OCI-M2 (cell line): ENCODE measurements at regions not wholly inside any gene's neighbourhood (a gene's known extent, or its start where the extent isn't known, plus 50 kb on each side); places are given as distances from the start of the nearest gene placed in this dataset.

Source experiments
- DNase-seq: peaks from one replicate; lab custom pipeline; 2025; ENCODE audit not compliant: unreplicated experiment; lab: John Stamatoyannopoulos, UW

DNA sequence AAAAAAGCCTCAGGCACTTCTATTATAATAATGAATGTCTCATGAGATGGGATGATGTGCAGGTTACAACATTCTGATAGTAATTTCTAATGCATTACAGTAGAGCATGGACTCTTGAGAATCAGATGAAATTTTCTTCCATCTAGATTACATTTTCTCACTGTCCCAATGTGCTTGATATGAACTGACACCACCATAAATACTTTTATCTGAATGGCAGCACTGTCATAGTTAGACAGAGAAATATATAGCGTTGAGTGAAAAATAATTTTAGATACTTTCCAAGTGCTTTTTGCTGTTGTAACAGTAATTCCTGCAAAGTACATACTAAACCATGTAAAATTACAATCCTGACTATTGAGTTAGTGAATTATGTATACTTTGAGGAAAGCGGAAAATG, 630.1 kb downstream of the BRINP3 start:
- no peak for DNase-seq

DNA sequence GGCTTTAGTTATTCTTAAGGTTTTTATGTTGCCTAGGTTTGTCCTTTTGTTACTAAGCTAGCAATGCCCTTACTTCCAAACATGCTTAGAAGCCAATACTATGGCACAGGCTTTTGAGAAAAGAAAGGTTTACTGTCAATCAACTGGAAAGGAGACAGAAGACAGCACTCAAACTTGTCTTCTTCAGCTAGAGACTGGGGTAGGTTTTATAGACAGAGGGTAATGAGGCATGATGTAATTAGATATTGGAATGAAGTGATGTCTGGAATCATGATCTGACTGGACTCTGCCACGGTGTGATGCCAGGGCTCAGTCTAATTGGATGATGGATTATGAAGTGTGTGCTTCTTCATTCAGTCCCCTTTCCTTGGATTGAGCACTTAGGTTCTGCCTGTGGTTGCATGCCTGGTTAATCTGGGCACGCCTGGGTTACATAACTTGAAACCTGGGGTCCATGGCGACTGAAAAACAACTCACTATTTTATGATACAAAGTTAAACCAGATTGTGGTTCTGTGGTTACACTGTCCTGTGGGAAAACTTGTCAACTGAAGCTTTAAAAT, 625.8 kb downstream of the BRINP3 start:
- DNase-seq: no peak

DNA sequence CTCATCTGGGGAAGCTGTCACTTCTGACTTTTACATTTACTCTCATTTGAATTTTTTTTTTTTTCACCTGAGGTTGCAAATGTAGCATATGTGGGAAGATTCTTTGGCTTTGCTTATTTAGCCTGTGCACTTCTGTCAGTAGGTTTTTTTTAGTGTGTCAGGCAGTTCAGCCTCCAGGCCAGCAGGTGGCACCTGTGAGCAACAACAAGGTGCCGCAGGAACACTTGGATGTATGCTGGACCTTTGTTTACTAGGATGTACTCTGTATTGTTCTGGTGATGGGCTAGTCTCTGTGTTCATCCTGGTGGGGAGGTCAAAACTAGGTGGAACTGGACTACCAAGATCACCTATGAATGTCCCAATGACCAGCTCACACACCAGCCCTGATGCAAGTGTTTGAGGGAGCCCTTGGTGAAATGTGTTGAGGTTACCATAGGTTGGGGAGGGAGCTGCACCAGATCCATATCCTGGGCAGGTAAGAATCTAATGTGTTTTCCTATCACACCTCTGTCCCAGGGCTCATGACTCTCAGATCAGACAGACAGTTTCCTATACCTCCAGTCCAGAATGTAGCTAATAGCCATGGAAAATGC, 618.2 kb downstream of the BRINP3 start:
- no peak for DNase-seq

DNA sequence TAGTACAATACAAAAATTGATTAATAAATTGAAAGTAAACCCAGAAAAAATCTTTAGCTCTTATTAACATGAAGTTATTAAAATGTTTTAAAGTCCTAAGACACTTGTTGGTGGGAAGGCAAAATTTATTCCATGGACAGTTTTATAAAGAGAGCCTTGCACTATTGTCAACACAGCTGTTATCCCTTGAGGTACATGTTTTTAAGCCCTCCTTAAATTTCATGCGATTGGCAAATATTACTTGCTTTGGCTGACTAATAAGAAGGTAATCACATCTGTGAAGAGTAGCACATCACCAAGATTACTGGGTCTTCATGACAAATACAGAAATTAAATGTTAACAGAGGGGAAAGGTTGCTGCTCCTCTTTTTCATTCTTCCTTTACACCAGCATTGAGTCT, 611.1 kb downstream of the BRINP3 start:
- no peak for DNase-seq

DNA sequence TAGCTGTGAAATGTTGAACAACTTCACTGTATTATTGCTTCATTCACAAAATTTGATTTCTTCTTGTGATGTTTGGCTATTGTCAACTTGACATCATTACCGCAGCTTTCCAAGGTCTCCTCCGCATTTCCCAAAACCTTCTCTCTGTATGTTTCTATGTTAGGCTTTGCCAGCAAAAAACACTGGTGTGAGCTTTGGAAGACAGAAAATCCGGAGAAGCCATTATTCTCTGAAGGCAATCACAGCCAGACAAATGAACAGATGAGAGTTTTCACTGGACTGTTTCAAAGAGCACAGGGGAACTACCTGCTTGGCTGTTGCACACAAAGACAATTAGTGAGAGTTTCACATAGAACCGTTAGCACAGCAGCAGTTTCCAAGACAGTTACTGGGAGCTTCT, 609.6 kb downstream of the BRINP3 start:
- no peak for DNase-seq

DNA sequence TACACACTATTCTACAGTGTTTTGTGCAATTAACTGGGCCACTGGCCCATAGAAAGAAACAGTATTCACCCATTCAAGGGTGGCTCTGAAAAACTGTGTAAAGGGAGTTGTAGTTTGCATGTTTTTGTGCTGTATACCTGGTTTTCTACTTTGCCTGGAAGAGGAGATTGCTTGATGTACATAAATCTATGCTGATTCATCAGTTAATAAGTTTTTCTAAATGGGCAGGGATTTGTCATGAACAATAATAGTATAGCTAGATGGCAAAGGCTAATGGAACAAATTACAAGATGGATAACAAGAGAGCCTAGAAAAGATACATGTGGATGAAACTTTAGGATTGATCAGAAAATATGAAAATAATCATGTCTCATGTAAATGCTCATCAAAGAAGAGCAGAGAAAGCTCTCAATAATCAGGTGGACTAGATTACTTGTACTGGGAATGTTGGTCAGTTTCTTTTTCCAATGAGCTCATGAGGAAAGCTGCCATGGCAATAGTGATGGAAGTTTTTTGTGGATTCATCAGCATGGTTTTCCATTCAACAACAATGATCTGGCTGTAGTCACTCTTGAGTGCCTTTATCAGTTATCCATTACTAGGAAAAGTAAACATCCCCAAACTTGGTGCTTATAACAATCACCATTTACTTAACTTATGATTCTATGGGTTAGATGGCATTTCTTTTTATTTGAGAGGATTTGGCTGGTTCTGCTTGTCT, 602.8 kb downstream of the BRINP3 start:
- no peak for DNase-seq

DNA sequence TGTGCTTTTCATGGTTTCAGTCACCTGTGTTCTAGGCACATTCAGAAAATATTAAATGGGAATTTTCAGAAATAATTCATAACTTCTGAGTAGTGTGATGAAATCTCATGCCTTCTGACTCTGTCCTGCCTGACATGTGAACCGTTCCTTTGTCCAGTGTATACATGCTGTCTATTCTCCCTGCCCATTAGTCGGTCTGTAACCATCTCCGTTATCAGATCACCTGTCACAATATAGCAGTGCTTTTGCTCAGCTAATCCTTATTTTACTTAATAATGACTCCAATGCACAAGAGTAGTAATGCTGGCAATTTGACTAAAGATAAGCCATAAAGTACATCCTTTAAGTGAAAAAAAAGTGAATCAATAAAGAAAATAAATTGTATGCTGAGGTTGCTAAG, 597.5 kb downstream of the BRINP3 start:
- no peak for DNase-seq

DNA sequence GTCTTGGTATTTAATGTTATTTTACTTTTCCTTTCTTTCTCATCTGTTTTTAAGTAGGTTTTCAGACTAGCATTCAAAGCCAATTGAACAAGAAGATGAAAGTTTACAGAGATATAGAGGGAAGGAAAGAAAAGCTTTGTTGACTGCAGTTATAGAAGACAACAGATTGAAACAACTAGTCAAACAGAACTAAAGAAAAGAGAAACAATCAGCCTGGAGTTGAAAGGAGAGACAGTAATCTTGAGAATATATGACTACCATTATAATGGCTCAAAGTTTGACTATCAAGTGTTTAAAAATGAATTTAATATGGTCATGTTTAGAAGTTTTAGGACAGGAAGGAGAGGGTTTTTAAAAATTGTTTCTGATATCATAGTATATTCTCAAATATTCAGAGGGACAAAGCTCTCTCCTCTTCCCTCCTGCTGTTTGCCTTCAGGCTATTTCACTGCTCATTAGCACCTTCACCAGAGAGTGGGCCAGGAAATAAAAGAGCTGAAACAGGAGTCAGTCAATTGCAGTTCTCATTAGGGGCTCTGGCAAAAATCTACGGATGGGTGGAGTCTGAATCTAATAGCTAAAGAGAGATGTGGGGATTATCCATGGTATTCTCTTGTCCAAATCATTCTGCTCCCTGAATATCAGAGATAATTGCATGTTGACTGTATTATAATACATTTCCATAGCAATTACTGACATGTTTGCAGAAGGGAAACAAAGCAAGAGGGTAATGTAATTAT, 577.8 kb downstream of the BRINP3 start:
- DNase-seq: no peak

DNA sequence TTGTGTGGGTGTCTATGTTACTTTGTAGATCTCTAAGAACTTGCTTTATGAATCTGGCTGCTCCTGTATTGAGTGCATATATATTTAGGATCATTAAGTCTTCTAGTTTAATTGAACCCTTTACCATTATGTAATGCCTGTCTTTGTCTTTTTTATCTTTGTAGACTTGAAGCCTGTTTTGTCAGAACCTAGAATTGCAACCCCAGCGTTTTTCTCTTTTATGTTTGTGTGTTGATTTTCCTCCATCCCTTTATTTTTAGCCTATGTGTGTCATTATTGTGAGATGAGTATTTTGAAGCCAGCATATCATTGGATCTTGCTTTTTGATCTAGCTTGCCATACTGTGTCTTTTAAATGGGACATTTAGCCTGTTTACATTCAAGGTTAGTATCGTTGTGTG, 573.2 kb downstream of the BRINP3 start:
- no peak for DNase-seq

DNA sequence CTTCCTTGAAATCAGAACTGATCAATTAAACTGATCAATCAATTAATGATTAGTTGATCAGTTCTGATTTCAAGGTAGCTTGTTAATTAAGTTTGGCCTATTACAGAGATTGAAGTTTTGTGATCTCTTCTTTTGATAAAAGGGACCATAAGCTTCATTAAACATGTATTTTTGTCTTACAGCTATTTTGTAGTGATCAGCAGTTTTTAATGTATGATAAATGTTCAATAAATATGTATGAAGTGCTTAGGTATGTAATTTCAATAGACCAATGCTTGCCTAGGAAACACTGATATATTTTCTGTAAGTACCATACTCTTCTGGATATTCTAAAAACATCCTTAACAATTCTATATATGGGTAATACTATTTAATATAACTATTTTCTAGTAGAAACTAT, 569.6 kb downstream of the BRINP3 start:
- DNase-seq: no peak

DNA sequence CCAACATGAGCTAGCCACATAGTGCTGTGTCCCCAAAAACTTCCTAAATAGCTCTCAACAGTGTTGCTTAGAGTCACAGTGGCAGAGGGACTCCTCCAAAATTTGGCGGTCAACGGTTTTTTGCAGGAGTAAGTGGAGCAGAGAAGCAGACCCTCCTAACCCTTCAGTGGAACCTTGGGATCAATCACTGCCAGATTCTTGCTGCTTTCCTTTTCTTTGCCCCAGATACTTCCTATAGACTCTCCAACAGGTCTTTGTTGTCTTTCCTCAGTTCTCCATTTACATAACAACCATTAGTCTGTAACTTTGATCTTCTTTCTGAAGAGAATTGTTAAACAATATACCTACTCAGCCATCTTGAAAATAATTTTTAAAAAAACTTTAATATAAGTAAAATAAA, 556.1 kb downstream of the BRINP3 start:
- DNase-seq: no peak

DNA sequence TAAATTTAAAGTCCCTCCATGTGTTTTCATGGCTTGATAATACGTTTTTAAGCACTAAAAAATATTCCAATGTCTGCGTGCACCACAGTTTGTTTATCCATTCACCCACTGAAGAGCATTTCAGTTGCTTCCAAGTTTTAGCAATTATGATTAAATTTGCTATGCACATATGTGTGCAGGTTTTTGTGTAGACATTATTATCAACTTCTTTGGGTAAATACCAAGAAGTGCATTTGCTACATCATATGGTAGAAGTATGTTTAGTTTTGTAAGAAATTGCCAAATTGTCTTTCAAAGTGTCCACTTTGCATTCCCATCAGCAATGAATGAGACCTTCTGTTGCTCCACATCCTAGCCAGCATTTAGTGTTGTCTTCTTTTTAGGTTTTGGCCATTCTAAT, 550.0 kb downstream of the BRINP3 start:
- DNase-seq: no peak

DNA sequence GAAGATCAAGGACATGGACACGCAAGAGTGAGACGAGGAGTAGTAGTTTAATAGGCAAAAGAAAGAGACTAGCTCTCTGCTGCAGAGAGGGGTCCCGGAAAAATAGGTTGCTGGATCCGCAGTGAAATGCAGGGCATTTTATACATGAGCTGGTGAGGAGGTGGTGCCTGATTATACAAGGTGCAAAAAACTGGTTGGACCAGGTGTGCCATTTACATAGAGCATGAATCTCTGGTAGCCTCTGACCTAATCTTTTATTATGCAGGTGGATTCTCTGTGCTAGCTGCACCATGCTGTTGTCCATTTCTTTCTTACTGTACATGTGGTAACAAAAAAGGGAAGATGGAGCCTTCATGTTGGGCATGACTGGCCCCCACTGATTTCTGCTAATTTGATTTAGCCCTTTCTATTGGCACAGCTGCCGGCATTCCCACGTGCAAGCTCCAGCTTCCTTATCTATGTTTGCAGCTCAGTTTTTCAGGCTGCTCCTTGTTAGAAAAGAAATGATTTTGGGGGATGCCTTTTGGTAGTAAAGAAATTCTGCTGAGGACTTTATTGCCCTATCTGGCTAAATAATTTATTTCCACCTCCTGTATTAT, 548.1 kb downstream of the BRINP3 start:
- no peak for DNase-seq

DNA sequence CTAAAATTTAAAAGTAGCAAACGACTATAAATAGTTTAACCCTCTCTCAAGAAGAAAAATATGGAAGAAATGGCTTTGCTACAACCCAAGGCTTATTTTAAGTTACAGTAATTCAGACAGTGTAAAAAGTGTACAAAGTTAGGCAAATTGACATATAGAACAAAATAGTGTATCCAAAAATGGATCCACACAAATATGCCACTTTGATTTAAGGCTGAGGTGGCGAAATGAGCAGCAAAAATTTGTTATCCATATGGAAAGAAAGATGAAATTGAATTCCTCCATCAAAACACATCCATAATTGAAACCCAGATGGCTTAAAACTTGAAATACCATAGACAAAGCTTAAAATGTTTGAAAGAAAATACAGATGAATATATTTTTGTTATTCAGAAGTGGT, 540.8 kb downstream of the BRINP3 start:
- no peak for DNase-seq

DNA sequence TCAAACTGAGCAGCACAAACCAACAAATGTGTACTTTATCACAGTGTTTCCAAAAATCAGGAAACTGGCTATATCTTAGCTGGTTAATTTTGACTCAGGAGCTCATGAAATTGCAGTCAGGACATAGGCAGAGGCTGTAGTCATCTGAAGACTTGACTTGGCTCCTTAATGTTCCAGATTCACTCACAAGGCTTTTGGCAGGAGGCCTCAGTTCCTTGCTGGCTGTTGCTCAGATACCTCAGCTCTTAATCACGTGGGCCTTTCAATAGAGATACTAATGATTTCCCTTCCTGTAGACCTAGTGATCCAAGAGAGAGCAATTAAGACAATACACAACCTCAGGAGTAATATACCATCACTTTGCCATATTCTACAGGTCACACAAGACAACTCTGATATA, 537.7 kb downstream of the BRINP3 start:
- DNase-seq: no peak

DNA sequence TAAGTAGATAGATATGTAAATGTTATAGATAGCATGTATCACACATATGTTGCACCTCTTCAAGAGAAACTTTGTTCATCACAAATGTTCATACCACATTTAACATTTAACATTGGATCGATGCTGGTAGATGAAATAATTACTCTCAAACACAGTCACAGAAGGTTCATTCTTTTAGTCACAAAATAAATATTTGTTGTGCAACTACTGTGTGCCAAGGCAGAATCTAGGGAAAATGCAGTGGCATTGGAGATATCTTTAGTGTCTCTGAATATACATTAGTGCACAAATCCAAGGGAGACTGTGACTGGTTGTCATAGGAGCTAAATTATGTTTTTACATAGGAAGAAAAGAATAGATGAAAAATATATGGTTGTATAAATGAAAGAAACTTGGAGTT, 535.7 kb downstream of the BRINP3 start:
- no peak for DNase-seq

DNA sequence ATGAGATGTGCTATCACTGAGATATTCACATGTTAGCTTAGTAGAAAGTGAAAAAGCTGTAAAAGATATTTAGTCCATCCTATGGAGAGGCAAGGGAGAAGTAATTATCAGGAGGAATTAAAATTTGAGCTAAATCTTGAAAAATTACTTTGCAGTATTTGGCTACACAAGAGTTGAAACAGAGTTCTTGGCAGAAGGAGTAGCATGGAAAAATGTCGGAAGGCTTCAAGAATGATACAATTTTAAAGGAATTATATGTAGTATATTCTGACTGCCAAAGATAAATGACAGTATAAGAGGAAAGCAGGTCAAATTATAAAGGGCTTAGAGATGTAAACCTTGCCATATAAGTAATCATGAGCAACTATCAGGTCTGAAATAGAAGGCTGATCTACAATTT, 518.9 kb downstream of the BRINP3 start:
- DNase-seq: no peak

DNA sequence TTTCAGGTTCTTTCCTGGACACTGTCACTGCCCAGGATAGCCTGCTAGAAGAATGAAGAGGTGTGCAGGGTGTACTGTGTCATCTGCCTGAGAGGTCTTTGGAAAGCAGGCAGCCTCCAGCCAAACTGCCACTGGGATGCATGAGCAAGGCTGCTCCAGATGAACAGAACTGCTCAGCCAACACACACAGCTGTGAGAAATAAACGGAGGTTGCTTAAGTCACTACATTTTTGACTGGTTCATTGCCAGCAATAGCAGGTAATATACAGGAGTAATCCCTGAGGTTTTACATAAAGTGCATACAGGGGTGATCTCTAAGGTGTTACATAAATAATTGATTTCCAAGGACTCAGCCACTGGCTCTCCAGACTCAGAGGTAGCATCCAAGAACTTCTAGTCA, 516.9 kb downstream of the BRINP3 start:
- no peak for DNase-seq

DNA sequence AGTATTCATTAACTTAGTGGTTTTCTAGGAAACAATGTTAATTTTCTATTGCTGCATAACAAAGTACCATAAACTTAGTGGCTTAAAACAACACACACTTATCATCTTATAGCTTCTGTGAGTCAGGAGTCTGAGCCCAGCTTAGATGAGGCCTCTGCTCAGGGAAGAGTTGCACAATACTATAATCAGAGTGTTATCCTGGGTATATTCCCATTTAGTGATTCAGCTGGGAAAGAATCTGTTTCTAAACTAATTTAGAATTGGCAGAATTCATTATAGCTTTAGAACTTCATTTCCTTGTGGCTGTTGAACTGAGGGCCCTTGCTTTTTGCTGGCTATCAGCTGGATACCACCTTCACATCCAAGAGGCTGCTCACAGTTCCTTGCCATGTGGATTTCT, 515.5 kb downstream of the BRINP3 start:
- DNase-seq: no peak

DNA sequence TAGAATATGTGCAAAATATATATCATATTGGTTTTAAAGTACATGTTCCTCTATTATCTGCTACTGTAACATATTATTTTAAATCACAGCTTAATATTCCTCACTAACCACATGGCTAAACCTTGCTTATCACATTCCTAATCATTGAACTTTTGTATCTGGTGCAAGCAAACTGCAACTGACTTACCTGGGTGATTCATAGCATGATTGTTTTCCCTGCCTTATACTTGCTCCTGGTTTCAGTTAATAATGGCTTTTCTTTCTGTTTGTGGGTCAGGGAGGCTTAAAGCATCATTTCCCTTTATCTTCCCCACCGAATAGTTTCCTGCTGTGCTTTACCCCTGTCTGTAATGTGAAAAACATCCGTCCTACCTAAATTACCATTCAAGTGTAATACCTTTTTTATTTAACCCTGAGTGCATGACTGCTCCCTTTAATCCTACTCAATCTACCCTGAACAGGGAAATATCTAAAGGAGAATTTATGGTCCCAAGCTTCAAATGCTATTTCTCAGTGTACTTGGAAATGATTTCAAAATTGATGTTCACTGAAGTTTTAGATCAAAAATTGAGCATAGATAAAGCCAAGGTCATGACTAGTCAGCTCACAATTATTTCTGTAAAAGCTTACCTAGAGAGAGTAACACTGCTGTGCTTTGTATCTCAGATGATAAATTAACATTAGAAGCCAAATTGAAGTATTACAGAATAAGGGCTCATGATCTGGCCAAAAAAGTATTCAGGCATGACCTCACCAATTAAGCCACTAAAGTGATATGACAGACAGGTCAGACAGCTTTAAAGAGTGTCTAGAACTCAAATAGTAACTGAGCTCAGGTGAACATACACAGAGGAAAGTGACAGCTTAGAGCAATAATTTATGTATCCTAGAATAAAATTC, 507.1 kb downstream of the BRINP3 start:
- DNase-seq: no peak

DNA sequence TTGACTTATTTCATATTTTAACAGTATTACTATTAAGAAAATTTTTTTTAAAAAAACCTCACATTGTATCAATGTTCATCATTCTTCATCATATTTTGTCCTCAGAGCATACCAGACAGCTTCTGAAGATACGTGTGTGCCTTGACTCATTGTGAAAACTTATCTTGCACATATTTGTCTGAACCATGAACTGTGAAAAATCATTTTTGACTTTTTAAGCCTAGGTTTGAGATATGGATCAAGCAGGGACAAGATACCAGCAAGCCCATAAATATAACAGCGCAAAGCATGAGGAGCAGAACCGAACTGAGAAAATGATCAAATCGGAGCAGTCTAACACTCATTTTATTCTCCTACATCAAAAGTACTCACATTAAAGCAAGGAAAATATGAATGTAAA, 506.0 kb downstream of the BRINP3 start:
- DNase-seq: no peak
